Caco-2 (cell line): ENCODE measurements at regions not wholly inside any gene's neighbourhood (a gene's known extent, or its start where the extent isn't known, plus 50 kb on each side); places are given as distances from the start of the nearest gene placed in this dataset.
A peak's percentile ranks its signal among the peaks of the same experiment; 100 is the strongest.
"Not testable (repeated sequence)": the region's sequence is repeated elsewhere in the genome, so short reads cannot be mapped to it uniquely, and the experiment has no call there.

Source experiments
- BruUV-seq: library from RNA; stranded (reverse); fragments of 400-500 nt; replicated peaks from 2 replicates; lab custom pipeline; 2021; lab: Mats Ljungman, UMichigan
- CTCF ChIA-PET: fragments of 300-600 bp; sonication (Branson Sonifier 250); formaldehyde crosslinking; loops from one replicate; lab custom pipeline; 2022; ENCODE audit warnings: antibody characterized with exemption; lab: Charles Lee
- POLR2A ChIA-PET: fragments of 300-600 bp; sonication (Branson Sonifier 250); formaldehyde crosslinking; loops from one replicate; lab custom pipeline; 2022; ENCODE audit warnings: antibody characterized with exemption; lab: Charles Lee
- DNase-seq, 2 experiments: peaks; one replicate each; pipeline versions ENCODE4 v3.0.0 to v3.0.0-alpha.2; 2020 to 2022
- H3K27me3 ChIP-seq: replicated peaks from 2 replicates; pipeline ENCODE4 v1.6.0; 2011; ENCODE audit warnings: low read length; ENCODE audit not compliant: control insufficient read depth, insufficient read depth
- H3K36me3 ChIP-seq: 2 replicates; pipeline ENCODE4 v1.5.1; 2011; ENCODE audit warnings: low read length; ENCODE audit not compliant: control insufficient read depth, insufficient read depth
- H3K4me1 ChIP-seq: fragments of 250-450 bp; sonication (Bioruptor Pico); 2 replicates; pipeline ENCODE4 v1.5.1; 2020; ENCODE audit warnings: mild to moderate bottlenecking
- H3K4me3 ChIP-seq: 2 replicates; pipeline ENCODE4 v1.5.1; 2011; ENCODE audit warnings: low read depth, mild to moderate bottlenecking, control low read depth, low read length
- H3K9me3 ChIP-seq: fragments of 250-450 bp; sonication (Bioruptor Pico); 2 replicates; pipeline ENCODE4 v1.5.1; 2020; ENCODE audit warnings: mild to moderate bottlenecking, moderate library complexity
- H3K27ac Mint-ChIP-seq: one replicate; pipeline ENCODE4 v1.8.0; 2022; ENCODE audit warnings: mixed read lengths; ENCODE audit not compliant: unreplicated experiment
- H3K27me3 Mint-ChIP-seq: one replicate; pipeline ENCODE4 v1.8.0; 2022; ENCODE audit warnings: mixed read lengths; ENCODE audit not compliant: insufficient read depth, unreplicated experiment
- H3K36me3 Mint-ChIP-seq: one replicate; pipeline ENCODE4 v1.8.0; 2022; ENCODE audit warnings: mild to moderate bottlenecking, mixed read lengths; ENCODE audit not compliant: insufficient read depth, unreplicated experiment
- H3K4me1 Mint-ChIP-seq: one replicate; pipeline ENCODE4 v1.8.0; 2022; ENCODE audit warnings: low read depth, mixed read lengths; ENCODE audit not compliant: unreplicated experiment
- H3K4me3 Mint-ChIP-seq: one replicate; pipeline ENCODE4 v1.8.0; 2022; ENCODE audit warnings: mild to moderate bottlenecking, moderate library complexity, mixed read lengths; ENCODE audit not compliant: unreplicated experiment
- H3K9me3 Mint-ChIP-seq: one replicate; pipeline ENCODE4 v1.8.0; 2022; ENCODE audit warnings: mixed read lengths; ENCODE audit not compliant: unreplicated experiment
- intact Hi-C: fragments of 100-400 bp; cut with micrococcal nuclease; formaldehyde crosslinking; loops from one replicate; pipeline ENCODE4 v1.10.0; 2022; ENCODE audit not compliant: unreplicated experiment

- BruUV-seq, H3K27me3 ChIP-seq, H3K4me3 ChIP-seq, H3K36me3 ChIP-seq, H3K9me3 ChIP-seq, H3K9me3 Mint-ChIP-seq, H3K36me3 Mint-ChIP-seq, H3K4me3 Mint-ChIP-seq, H3K27ac Mint-ChIP-seq, DNase-seq, H3K4me1 Mint-ChIP-seq, CTCF ChIA-PET, POLR2A ChIA-PET, intact Hi-C loops, H3K4me1 ChIP-seq, H3K27me3 Mint-ChIP-seq: not testable (repeated sequence)
Observed at GRCh38 chr14:19167454-19168190, 200.4 kb downstream of the POTEM start.

DNA sequence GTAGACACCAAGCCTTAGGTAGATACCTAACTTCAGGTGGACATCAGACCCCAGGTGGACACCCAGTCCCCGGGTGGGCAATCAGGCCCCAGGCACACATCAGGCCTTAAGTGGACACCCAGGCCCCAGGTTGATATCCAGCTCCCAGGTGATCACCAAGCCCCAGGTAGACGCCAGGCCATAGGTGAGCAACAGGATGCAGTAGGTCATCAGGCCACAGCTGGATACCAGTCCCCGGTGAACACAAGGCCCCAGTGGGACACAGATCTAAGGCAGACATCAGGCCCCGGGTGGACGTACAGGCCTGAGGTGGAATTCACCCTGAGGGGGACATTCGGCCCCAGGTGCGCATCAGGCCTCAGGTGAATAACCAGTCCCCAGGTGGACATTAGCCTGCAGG is 201.0 kb downstream of the POTEM start:
- H3K4me3 ChIP-seq, H3K36me3 ChIP-seq, BruUV-seq, H3K36me3 Mint-ChIP-seq, intact Hi-C loops, H3K4me1 ChIP-seq, DNase-seq, CTCF ChIA-PET, POLR2A ChIA-PET, H3K27ac Mint-ChIP-seq, H3K4me1 Mint-ChIP-seq, H3K27me3 Mint-ChIP-seq, H3K9me3 ChIP-seq, H3K9me3 Mint-ChIP-seq, H3K4me3 Mint-ChIP-seq, H3K27me3 ChIP-seq: not testable (repeated sequence)

GRCh38 chr14:19169561-19170362 is 202.5 kb downstream of the POTEM start:
- H3K27me3 ChIP-seq, intact Hi-C loops, H3K36me3 Mint-ChIP-seq, CTCF ChIA-PET, BruUV-seq, H3K36me3 ChIP-seq, POLR2A ChIA-PET, H3K27me3 Mint-ChIP-seq, H3K4me3 Mint-ChIP-seq, H3K27ac Mint-ChIP-seq, H3K9me3 Mint-ChIP-seq, H3K4me1 ChIP-seq, H3K4me1 Mint-ChIP-seq, H3K9me3 ChIP-seq, H3K4me3 ChIP-seq: not testable (repeated sequence)
- DNase-seq: peak in 1 of 2 experiments; percentile 32

- DNase-seq, BruUV-seq, H3K9me3 Mint-ChIP-seq, H3K27ac Mint-ChIP-seq, H3K4me3 Mint-ChIP-seq, H3K27me3 Mint-ChIP-seq, H3K4me3 ChIP-seq, H3K36me3 ChIP-seq, H3K27me3 ChIP-seq, H3K9me3 ChIP-seq, CTCF ChIA-PET, POLR2A ChIA-PET, intact Hi-C loops, H3K4me1 ChIP-seq, H3K4me1 Mint-ChIP-seq, H3K36me3 Mint-ChIP-seq: not testable (repeated sequence)
Observed at GRCh38 chr14:19172745-19173144, 205.5 kb downstream of the POTEM start.

DNA sequence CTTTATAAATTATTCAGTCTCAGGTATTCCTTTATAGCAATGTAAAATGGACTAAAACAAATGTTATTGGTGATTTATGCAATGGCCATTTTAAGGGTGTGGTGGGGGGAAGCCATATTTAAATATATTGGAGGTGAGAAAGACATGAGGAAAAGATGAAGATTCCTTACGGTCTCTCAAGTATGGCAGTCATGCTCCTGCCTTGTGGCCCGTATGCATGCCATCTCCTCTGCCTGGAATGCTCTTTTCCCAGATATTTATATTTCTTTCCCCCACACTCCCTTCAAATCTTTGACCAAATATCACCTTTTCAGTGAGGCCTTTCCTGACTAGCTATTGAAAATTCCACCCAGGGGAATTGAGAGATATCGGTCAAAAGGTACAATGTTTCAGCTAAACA is 206.0 kb downstream of the POTEM start:
- POLR2A ChIA-PET, H3K4me3 Mint-ChIP-seq, H3K9me3 Mint-ChIP-seq, H3K4me1 ChIP-seq, H3K36me3 ChIP-seq, CTCF ChIA-PET, H3K9me3 ChIP-seq, H3K36me3 Mint-ChIP-seq, BruUV-seq, intact Hi-C loops, H3K27me3 ChIP-seq, H3K27ac Mint-ChIP-seq, H3K4me1 Mint-ChIP-seq, H3K4me3 ChIP-seq, DNase-seq, H3K27me3 Mint-ChIP-seq: not testable (repeated sequence)

DNA sequence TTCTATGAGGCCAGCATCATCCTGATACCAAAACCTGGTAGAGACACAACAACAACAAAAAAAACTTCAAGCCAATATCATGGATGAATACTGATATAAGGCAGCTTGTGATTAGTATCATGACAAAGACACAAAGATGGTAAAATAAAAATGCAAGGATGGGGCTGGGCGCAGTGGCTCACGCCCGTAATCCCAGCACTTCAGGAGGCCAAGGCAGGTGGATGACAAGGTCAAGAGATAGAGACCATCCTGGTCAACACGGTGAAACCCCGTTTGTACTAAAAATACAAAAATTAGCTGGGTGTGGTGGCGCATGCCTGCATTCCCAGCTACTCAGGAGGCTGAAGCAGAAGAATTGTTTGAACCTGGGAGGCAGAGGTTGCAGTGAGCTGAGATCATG is 210.2 kb downstream of the POTEM start:
- H3K9me3 Mint-ChIP-seq, H3K4me1 ChIP-seq, BruUV-seq, intact Hi-C loops, POLR2A ChIA-PET, H3K36me3 Mint-ChIP-seq, H3K27me3 ChIP-seq, H3K36me3 ChIP-seq, H3K4me3 Mint-ChIP-seq, H3K9me3 ChIP-seq, DNase-seq, H3K4me1 Mint-ChIP-seq, H3K4me3 ChIP-seq, CTCF ChIA-PET, H3K27me3 Mint-ChIP-seq: not testable (repeated sequence)
- H3K27ac Mint-ChIP-seq: peak overlapping the region; percentile 54

DNA sequence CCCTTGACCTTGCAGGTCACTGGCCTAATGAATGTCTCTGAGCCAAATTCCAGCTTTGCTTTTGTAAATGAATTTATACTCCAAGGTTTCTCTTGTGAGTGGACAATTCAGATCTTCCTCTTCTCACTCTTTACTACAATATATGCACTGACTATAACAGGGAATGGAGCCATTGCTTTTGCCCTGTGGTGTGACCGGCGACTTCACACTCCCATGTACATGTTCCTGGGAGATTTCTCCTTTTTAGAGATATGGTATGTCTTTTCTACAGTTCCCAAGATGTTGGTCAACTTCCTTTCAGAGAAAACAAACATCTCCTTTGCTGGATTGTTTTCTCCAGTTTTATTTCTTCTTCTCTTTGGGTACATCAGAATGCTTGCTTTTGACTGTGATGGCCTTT is 213.1 kb downstream of the POTEM start:
- H3K36me3 ChIP-seq, H3K4me3 ChIP-seq, CTCF ChIA-PET, H3K4me1 ChIP-seq, BruUV-seq, H3K9me3 ChIP-seq, H3K27me3 Mint-ChIP-seq, H3K9me3 Mint-ChIP-seq, H3K4me3 Mint-ChIP-seq, intact Hi-C loops, H3K36me3 Mint-ChIP-seq, H3K27me3 ChIP-seq, POLR2A ChIA-PET, H3K27ac Mint-ChIP-seq, H3K4me1 Mint-ChIP-seq, DNase-seq: not testable (repeated sequence)
